ENCODE measurements at regions not wholly inside any gene's neighbourhood (a gene's known extent, or its start where the extent isn't known, plus 50 kb on each side); places are given as distances from the start of the nearest gene placed in this dataset.

DNA sequence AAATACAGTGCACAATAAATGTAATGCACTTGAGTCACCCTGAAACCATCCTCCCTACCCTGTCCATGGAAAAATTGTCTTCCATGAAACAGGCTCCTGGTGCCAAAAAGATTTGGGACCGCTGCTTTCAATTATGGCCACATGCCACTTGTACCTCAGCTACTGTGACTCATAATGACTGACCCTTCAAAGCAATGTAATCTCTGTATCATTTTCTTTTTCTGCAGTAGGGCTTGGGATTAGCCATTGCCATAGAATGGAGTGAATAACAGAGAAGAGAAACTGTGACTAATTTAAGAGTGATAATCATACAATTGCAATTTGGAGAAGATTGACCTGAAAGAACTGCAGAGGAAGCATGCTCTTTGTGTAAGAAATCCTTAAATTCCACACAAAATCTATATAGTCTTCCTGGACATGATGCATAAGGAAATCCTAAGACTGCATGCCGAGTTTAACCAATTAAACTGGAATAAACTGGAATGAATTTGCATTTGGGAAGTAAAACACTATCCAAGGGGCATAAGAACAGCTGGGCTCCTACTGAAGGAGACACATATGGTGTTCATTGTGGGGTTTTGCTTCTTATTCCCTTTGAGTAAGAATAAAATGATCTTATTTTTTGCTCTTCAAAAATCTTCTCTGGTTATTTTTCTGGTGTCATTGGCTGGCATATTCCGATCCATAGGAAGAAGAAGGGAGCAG lies 59.5 kb upstream of the SLC7A1 start:
- peak; percentile 87 for DNase-seq

DNA sequence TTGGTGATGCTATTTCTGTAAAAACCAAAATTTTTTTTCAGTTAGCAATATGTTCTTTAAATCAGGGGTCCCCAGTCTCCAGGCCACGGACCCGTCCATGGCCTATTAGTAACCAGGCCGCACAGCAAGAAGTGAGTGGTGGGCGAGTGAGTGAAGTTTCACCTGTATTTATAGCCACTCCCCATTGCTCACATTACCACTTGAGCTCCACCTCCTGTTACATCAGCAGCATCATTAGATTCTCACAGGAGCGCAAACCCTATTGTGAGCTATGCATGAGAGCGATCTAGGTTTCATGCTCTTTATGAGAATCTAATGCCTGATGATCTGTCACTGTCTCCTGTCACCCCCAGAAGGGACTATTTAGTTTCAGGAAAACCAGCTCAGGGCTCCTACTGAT lies 58.9 kb upstream of the SLC7A1 start:
- DNase-seq: no peak

DNA sequence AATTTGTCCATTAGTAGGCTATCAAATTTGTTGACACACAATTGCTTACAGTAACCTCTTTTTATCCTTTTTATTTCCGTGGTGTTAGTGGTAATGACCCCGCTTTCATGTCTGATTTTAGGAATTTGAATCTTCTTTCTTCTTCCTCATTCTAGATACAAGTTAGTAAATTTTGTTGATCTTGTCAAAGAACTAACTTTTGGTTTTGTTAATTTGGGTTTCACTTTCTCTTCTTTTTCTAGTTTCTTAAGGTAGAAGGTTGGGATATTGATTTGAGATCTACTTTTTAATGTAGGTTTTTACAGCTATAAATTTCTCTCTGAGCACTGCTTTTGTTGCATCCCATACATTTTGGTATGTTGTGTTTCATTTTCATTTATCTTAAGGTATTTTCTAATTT lies 53.3 kb upstream of the SLC7A1 start:
- no peak for DNase-seq

All from HCEC 1CT (cell line).